K562 (cell line): ENCODE measurements at regions not wholly inside any gene's neighbourhood (a gene's known extent, or its start where the extent isn't known, plus 50 kb on each side); places are given as distances from the start of the nearest gene placed in this dataset.
A peak's percentile ranks its signal among the peaks of the same experiment; 100 is the strongest.
"Not testable (repeated sequence)": the region's sequence is repeated elsewhere in the genome, so short reads cannot be mapped to it uniquely, and the experiment has no call there.

ENCODE experiments used
- ATAC-seq: fragments of 200-7000 bp; cut with Tn5 transposase; 3 replicates; pipeline ENCODE4 v1.9.1; 2020; ENCODE audit warnings: moderate library complexity
- BruUV-seq: library from RNA; stranded (reverse); fragments of 400-500 nt; replicated peaks from 2 replicates; lab custom pipeline; 2021; lab: Mats Ljungman, UMichigan
- CTCF ChIA-PET: fragments of 300-600 bp; formaldehyde crosslinking; extraction: SDS; loops from one replicate; lab custom pipeline; 2021; ENCODE audit warnings: low intra/inter-chr PET ratio; lab: Yijun Ruan, JAX
- POLR2A ChIA-PET: fragments of 300-600, 350-650 bp; sonication (Branson Sonifier 250); formaldehyde crosslinking; extraction: SDS; loops from one replicate; lab custom pipeline; 2021; ENCODE audit warnings: antibody characterized with exemption, inconsistent platforms; lab: Yijun Ruan, JAX
- DNase-seq, 4 experiments: peaks; one replicate each; pipeline versions ENCODE4 v3.0.0 to v3.0.0-alpha.2; 2011 to 2018; ENCODE audit warnings: low spot score in 3 of 4, mixed read lengths in 3 of 4; ENCODE audit errors: extremely low read depth in 1 of 4
- FAIRE-seq: peaks from 2 replicates; lab custom pipeline; 2011; peaks lifted over from hg19 to GRCh38; lab: Jason Lieb, UNC
- H2AFZ ChIP-seq: 2 replicates; pipeline ENCODE4 v1.6.0; 2011; ENCODE audit warnings: low read depth, low read length, control low read depth, inconsistent platforms
- H3K27ac ChIP-seq: fragments of 200-600 bp; 3 replicates; pipeline ENCODE4 v1.8.0; 2011; ENCODE audit warnings: low read depth, mild to moderate bottlenecking, control low read depth, inconsistent platforms, low read length, moderate library complexity, mixed read lengths; ENCODE audit errors: extremely low read depth
- H3K27me3 ChIP-seq, 2 experiments: fragments of 300-600 bp in 1 of 2; 2 replicates in 1 of 2; 3 replicates in 1 of 2; pipeline versions ENCODE4 v1.6.0 to v1.8.0; 2011; ENCODE audit warnings: inconsistent platforms in 2 of 2, low read length in 2 of 2, mild to moderate bottlenecking in 1 of 2, mixed read lengths in 1 of 2, moderate library complexity in 1 of 2; ENCODE audit not compliant: control insufficient read depth in 2 of 2, insufficient read depth in 2 of 2
- H3K36me3 ChIP-seq: fragments of 300-600 bp; 3 replicates; pipeline ENCODE4 v1.8.0; 2011; ENCODE audit warnings: mild to moderate bottlenecking, low read length, inconsistent platforms; ENCODE audit not compliant: control insufficient read depth, insufficient read depth
- H3K4me1 ChIP-seq, 2 experiments: fragments of 200-600 bp in 1 of 2; replicated peaks in 1 of 2; 2 replicates in 1 of 2; 3 replicates in 1 of 2; pipeline versions ENCODE4 v1.5.1 to v1.8.0; 2011; ENCODE audit warnings: inconsistent platforms in 2 of 2, low read length in 2 of 2, mild to moderate bottlenecking in 1 of 2, mixed read lengths in 1 of 2, moderate library complexity in 1 of 2; ENCODE audit not compliant: control insufficient read depth in 2 of 2, insufficient read depth in 2 of 2
- H3K4me2 ChIP-seq: 2 replicates; pipeline ENCODE4 v1.6.1; 2011; ENCODE audit warnings: low read length, control low read depth, inconsistent platforms, mixed read lengths; ENCODE audit not compliant: insufficient read depth
- H3K4me3 ChIP-seq: fragments of 200-600 bp; sonication (generic), shearing (Covaris generic); 2 replicates; pipeline ENCODE4 v1.5.1; 2016; ENCODE audit warnings: control low read depth, inconsistent platforms
- H3K79me2 ChIP-seq: fragments of 200-600 bp; 3 replicates; pipeline ENCODE4 v1.8.0; 2011; ENCODE audit warnings: low read length, inconsistent platforms; ENCODE audit not compliant: control insufficient read depth, insufficient read depth
- H3K9ac ChIP-seq, 2 experiments: 2 replicates each; pipeline versions ENCODE4 v1.6.0 to v1.6.1; 2011; ENCODE audit warnings: low read depth in 2 of 2, low read length in 2 of 2, control low read depth in 1 of 2, inconsistent platforms in 1 of 2, mild to moderate bottlenecking in 1 of 2, mixed read lengths in 1 of 2; ENCODE audit not compliant: insufficient read depth in 1 of 2
- H3K9me1 ChIP-seq: one replicate; pipeline ENCODE4 v1.6.0; 2011; ENCODE audit warnings: inconsistent platforms, mild to moderate bottlenecking, low read length, moderate library complexity; ENCODE audit not compliant: control insufficient read depth, insufficient read depth
- H3K9me3 ChIP-seq: replicated peaks from 2 replicates; pipeline ENCODE4 v1.5.1; 2011; ENCODE audit warnings: low read depth, low read length, inconsistent platforms; ENCODE audit not compliant: control insufficient read depth, insufficient read depth
- H4K20me1 ChIP-seq: replicated peaks from 2 replicates; pipeline ENCODE4 v1.6.1; 2011; ENCODE audit warnings: low read length, inconsistent platforms, mixed read lengths; ENCODE audit not compliant: control insufficient read depth, insufficient read depth
- MYNN ChIP-seq, 2 experiments: sonication (generic); formaldehyde crosslinking in 1 of 2; IDR thresholded peaks; 2 replicates each; pipeline versions ENCODE4 v1.5.0 to v1.6.1; 2016 to 2020; ENCODE audit warnings: antibody characterized with exemption in 1 of 2, missing genetic modification reagents in 1 of 2
- WGBS: fragments of 100-300 bp; shearing (Covaris generic); methylation state at CpG from one replicate; pipeline ENCODE4 v1.1.6; 2016; ENCODE audit warnings: low coverage, mixed read lengths; ENCODE audit not compliant: insufficient coverage; ENCODE audit errors: missing lambda C conversion rate; 5-methylcytosine and 5-hydroxymethylcytosine counted together
- in situ Hi-C: fragments of 300-500 bp; cut with MboI; formaldehyde crosslinking; loops from 4 replicates; pipeline ENCODE4 v1.15.0; 2018; ENCODE audit warnings: inconsistent platforms, mixed read lengths
- intact Hi-C: fragments of 100-400 bp; cut with micrococcal nuclease; formaldehyde crosslinking; loops from 2 replicates; pipeline ENCODE4 v1.14.2; 2022
- TF ChIP-seq, protein P1 (sequence below): fragments of 250-450 bp; sonication (Bioruptor Pico); IDR thresholded peaks from 2 replicates; pipeline ENCODE4 v1.8.0; 2021; ENCODE audit warnings: mild to moderate bottlenecking, moderate library complexity

- DNase-seq, H3K36me3 ChIP-seq, H4K20me1 ChIP-seq, in situ Hi-C loops, H3K9me1 ChIP-seq, H3K27ac ChIP-seq, intact Hi-C loops, H3K9me3 ChIP-seq: not testable (repeated sequence)
- 0 out of 2 replicates have a peak overlapping the region, but pooled peaks have one; percentile 14 for H2AFZ ChIP-seq
- POLR2A ChIA-PET: interaction anchor here (0.6 kb wide), 1 partner anchor 13 kb away, joined by 3 read pairs; no protein-coding TSS in a partner anchor
- TF ChIP-seq, protein P1, sequence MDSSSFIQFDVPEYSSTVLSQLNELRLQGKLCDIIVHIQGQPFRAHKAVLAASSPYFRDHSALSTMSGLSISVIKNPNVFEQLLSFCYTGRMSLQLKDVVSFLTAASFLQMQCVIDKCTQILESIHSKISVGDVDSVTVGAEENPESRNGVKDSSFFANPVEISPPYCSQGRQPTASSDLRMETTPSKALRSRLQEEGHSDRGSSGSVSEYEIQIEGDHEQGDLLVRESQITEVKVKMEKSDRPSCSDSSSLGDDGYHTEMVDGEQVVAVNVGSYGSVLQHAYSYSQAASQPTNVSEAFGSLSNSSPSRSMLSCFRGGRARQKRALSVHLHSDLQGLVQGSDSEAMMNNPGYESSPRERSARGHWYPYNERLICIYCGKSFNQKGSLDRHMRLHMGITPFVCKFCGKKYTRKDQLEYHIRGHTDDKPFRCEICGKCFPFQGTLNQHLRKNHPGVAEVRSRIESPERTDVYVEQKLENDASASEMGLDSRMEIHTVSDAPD (CRISPR knock-in tag): peak; percentile 48; the same call in 1 of the 2 replicates
- TF ChIP-seq, all 486 proteins: peak for 1; not testable (repeated sequence) for 485
- CTCF ChIA-PET, H3K4me3 ChIP-seq, ATAC-seq, H3K79me2 ChIP-seq, H3K27me3 ChIP-seq, H3K9ac ChIP-seq, BruUV-seq, H3K4me1 ChIP-seq, H3K4me2 ChIP-seq, FAIRE-seq: not testable (repeated sequence)
- 6% methylated on average over 12 of the region's 39 CpGs for WGBS
Observed at GRCh38 chr10:117838500-117839498, 207.9 kb downstream of the RAB11FIP2 start.

DNA sequence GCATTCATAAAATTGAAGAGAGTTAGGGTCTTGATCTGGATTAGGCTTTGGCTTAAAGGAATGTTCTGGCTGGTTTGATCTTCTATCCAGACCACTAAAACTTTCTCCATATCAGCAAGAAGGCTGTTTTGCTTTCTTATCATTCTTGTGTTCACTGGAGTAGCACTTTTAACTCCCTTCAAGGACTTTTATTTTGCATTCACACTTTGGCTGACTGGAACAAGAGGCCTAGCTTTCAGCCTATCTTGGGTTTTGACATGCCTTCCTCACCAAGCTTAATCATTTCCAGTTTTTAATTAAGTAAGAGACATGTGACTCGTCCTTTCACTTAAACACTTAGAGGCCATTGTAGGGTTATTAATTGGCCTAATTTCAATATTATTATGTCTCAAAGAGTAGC, 190.3 kb downstream of the RAB11FIP2 start:
- H3K9me1 ChIP-seq; FAIRE-seq; H3K4me1 ChIP-seq; H3K27me3 ChIP-seq; H3K4me2 ChIP-seq; H3K9ac ChIP-seq; in situ Hi-C loops; H3K9me3 ChIP-seq; POLR2A ChIA-PET; BruUV-seq; H3K79me2 ChIP-seq; H3K27ac ChIP-seq; H3K4me3 ChIP-seq; DNase-seq; ATAC-seq; intact Hi-C loops; H4K20me1 ChIP-seq; H3K36me3 ChIP-seq; CTCF ChIA-PET; H2AFZ ChIP-seq; TF ChIP-seq MYNN (CRISPR knock-in tag; IDR thresholded peaks at IDR 0.05): not testable (repeated sequence)
- WGBS: 0% methylated on average over 1 of the region's 1 CpG
- peak; percentile 52; the same call in 1 of the 2 replicates for TF ChIP-seq MYNN (IDR thresholded peaks at IDR 0.05)
